Stimulated activated CD8-positive, alpha-beta memory T cell treated with anti-CD3 and anti-CD28 coated beads, Interleukin-15, amount 100 ng/mL, for 24 hours (primary cell): ENCODE measurements at regions not wholly inside any gene's neighbourhood (a gene's known extent, or its start where the extent isn't known, plus 50 kb on each side); places are given as distances from the start of the nearest gene placed in this dataset.

Source experiments
- DNase-seq: peaks from one replicate; pipeline ENCODE4 v3.0.0-alpha.2; 2020; ENCODE audit warnings: low read depth

- DNase-seq = no peak
Measured at GRCh38 chr9:89811886-89812450, 207.2 kb downstream of the GADD45G start.

- no peak for DNase-seq
Measured at GRCh38 chr9:89812556-89813181, 207.9 kb downstream of the GADD45G start.

DNA sequence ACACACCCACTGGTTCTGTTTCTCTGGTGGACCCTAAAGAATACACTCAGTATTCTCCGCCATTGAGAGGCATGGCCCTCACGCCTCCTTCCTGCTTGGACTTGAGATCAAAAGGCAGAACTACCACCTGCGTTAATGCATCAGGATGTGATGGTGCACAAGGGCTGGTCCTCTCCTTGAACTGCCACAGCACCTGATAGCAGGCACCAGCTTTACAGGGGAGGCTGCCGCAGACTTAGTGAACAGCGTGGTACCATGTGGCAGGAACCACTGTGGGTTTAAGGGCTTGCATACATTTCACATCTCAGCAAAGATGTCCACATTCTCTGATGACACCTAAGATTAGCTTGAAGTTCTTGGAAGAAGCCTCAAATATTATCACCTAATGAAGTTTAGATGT, 208.7 kb downstream of the GADD45G start:
- no peak for DNase-seq

- DNase-seq = no peak
Measured at GRCh38 chr9:89814340-89815040, 209.7 kb downstream of the GADD45G start.

- no peak for DNase-seq
Measured at GRCh38 chr9:89815061-89815902, 210.5 kb downstream of the GADD45G start.

DNA sequence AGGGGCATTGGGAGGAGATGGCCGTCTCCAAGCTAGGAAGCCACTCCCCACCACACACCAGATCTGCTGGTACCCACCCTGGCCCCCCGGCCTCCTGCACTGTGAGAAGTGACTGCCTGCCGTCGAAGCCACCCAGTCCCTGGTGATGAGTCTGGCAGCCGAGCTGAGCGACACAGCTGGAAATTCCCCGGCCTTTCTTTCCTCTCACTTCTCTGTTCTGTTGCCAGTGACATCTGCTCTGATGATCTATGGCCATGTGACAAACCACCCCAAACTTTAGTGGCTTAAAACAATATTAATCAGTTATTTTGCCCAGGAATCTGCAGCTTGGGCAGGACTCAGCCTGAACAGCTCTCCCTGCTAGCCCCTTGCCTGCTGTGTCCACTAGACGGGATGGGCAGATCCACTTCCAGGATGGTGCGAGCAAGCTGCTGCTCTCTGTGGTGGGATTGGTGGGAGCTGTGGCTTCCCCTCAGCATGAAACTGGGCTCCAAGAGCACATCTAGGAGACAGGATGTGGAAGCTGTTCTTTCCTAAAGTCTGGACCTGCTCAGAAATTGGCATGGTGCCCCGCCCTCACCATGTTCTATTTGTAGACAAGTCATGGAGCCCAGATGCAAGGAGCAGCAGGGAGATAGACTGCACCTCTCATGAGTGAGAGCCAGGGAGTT, 211.2 kb downstream of the GADD45G start:
- DNase-seq = no peak

DNA sequence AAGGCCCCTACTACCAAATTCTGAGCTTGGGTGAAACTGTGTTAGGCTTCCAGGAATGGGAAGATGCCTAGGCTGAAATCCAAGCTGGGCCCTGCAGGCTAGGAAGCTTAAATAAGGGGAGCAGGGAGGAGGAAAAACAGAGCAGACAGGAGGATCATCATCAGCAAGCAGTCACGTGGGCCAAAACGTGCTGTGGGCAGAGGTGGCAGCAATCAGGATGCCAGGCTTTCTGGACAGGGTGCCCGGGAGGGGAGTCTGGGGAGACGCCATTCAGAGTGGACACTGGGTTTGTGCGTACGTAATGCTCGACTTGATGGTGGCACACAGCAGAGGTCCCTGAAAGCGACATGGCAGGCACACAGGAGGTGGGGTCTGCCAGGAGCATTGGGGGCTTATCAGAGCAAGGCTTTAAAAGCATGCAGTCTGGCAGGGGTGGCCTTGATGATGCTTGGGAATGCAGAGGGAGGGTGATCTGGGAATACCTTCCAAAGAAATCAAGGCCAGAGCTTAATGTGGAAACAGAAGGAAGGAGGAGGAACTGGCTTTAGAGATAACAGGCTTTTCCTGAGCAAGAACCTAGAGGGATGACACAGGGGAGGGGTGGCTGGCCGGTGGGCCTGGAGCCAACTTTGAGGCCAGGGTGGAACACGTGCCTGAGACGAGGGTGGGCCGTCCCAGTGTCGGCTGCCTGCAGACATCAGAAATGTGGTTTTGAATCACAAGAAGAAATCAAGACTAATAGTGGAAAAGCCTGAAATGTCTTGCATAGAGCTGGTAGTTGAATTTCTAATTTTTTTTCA, 212.5 kb downstream of the GADD45G start:
- DNase-seq = no peak

DNA sequence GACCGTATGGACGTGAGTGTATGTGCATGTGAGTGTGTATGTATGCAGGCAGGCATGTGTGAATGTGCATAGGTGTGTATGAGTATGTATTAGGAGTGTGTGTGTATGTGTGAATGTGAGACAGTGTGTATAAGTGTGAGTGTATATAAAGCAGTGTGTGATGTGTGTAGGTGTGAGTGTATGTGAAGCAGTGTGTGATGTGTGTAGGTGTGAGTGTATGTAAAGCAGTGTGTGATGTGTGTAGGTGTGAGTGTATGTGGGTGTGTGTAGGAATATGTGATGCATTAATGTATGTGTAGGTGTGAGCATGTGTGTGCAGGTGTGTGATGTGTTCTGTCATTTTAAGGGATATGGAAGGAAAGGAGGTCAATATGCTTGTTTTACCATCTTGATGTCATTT, 215.5 kb downstream of the GADD45G start:
- no peak for DNase-seq

GRCh38 chr9:89821081-89821480, 216.3 kb downstream of the GADD45G start:
- no peak for DNase-seq

- no peak for DNase-seq
Measured at GRCh38 chr9:89822996-89823395, 218.2 kb downstream of the GADD45G start.

GRCh38 chr9:89825669-89826068, 220.9 kb downstream of the GADD45G start:
- DNase-seq = no peak

- DNase-seq = no peak
Measured at GRCh38 chr9:89826186-89826585, 221.4 kb downstream of the GADD45G start.

GRCh38 chr9:89829346-89829745, 224.5 kb downstream of the GADD45G start:
- DNase-seq = no peak

DNA sequence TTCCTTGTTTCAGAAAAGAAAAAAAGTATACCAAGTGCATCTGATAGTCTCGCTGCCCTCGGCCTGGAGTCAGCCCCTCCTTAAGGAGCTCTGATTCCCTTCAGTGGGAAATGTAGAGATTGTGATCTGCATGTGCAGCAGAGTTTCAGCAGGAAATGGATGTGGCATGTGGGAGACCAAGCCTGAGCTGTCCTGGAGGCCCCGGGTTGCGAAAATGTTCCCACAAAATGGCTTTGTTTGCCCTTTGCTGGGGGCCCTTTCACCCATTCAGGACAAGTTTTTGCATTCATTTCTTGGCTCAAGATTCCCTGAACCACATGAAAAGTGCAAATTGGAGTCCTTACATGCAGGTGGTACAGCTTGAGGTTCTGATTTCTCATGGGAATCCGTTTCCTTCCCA, 230.9 kb downstream of the GADD45G start:
- DNase-seq = no peak

- DNase-seq = no peak
Measured at GRCh38 chr9:89837162-89837933, 232.5 kb downstream of the GADD45G start.

DNA sequence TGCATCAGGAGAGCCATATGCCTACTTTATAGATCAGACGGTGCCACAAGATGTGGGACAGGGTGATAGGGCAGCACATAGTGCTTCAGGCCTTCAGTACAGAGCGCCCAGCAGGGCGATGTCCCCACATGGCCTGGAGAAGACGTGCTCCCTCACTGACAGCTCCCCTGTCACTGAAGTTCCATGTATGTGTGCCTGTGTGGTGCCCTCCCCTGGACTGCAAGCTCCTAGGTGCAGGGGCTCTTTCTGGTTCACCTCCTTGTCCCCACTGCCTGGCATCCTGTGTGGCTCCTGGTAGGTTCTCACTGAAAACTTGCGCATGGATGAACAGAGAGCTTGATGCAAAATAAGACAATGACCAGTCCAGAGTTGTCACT, 233.1 kb downstream of the GADD45G start:
- no peak for DNase-seq

GRCh38 chr9:89838621-89839020, 233.8 kb downstream of the GADD45G start:
- no peak for DNase-seq

DNA sequence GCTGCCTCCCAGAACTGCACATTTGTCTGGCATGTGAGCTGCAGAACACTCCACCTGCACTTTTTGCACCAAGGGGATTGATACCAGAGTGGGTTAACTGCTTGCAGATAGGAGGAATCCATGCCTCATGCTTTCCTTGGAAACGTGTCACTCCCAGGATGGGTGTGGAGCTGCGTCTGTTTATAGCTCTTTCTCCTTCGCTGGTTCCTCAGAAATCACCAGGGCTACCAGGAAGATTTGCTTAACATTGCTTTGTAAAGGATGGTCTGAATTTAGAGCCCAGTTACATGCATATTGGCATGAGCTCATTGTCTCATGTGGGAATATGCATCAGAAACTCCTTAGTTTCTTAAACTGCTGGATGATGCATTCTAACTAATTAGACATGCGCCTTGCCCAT, 234.6 kb downstream of the GADD45G start:
- no peak for DNase-seq

DNA sequence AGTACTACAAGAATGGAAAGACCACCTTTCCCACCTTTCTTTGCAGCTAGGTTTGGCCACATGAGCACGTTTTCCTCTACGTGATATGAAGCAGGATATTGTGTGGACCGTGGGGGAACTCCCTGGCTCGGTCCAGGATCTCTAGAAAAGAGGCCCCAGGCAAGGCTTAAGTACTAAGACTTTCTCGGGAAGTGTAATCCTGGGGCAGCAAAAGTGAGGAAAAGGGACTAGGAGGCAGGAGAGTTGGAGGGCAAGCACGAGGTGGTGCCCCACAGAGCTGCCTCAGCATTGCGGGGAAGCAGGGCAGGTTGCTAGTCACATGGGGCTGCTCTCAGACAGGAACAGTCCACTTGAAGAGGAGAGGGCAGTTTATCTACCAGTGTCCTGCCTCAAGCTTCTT, 235.1 kb downstream of the GADD45G start:
- DNase-seq = no peak

DNA sequence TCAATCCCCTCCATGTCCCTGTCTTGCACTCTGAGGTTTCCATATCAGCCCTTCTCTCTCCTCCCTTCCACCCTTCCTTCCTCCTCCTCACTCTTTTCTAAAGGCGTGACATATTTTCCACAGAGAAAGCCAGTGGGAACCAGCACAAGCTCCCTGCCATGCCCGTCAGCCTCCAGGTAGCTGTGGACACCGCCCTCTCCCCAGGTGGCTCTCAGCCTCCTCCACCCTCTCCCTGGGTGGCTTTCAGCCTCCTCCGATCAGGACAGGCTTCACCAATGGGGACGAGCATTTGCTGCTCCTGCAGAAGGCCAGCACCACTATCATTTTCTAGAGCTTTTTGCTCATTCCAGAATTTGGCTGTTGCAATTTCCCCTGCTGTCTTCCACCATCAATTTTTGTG, 236.6 kb downstream of the GADD45G start:
- DNase-seq = no peak
